ENCODE measurements at regions not wholly inside any gene's neighbourhood (a gene's known extent, or its start where the extent isn't known, plus 50 kb on each side); places are given as distances from the start of the nearest gene placed in this dataset.

DNA sequence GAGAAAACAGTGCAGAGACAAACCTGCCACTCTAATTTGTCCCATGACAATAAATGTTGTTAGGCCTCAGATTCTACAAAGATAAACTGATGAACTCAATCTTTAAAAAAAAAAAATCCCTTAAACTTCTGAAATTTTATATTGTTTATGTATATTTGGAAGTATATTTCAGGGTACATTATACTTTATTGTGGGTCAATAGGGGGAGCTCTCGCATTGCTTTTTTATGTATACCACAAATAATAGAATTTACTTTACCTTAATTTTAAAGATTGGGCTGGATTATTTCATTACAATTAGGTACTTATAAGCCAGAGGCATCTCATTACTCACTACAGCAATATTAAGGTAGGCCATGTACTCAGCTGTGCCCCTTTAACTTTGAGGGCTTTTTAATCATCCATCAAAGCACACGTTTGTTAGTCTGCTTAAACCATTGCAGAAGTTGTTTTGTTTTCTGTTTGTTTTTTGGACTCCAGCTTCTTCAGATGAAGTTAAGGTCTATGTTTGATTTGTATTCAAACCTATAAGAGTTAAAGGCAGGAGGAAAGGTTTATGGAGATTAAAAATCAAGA, 56.3 kb upstream of the EYA4 start:
- no peak for DNase-seq (ENCODE audit: low spot score)

DNA sequence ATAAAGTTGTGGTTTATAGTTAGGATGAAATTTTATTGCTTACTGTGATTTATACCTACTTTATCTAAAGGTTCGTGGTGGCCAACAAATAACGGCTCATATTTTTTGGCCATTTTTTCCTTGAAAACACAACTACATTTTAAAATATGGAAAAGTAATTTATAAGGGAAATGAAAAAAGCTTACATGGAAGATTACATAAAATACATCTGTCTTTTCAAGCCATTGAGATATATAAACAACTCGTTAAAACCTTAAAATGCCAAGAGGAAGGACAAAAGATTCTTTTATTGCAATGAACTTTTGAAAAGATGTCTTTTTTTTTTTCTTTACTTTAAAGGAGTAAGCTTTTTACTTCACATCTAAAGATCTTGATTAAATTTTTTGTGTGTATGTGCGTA, 55.4 kb upstream of the EYA4 start:
- no peak for DNase-seq (ENCODE audit: low spot score)

DNA sequence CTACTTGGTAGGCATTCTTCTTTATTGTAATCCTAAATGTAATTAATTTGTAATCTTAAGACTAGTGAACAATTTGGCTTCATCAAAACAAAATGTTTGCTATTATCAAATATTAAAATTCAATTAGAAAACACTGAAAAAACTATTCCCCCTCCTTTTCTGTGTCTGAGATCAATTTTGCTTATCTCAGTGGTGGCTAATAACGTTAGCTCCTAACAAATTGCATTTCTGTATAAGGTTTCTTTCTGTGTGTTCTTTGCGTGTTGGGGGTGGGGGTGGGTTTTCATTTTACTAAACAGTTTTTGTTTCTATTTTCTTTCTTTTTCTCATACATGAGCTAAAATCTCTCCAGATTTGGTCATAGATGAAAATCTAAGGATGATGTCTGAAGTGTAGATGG, 54.0 kb upstream of the EYA4 start:
- DNase-seq (ENCODE audit: low spot score): no peak

DNA sequence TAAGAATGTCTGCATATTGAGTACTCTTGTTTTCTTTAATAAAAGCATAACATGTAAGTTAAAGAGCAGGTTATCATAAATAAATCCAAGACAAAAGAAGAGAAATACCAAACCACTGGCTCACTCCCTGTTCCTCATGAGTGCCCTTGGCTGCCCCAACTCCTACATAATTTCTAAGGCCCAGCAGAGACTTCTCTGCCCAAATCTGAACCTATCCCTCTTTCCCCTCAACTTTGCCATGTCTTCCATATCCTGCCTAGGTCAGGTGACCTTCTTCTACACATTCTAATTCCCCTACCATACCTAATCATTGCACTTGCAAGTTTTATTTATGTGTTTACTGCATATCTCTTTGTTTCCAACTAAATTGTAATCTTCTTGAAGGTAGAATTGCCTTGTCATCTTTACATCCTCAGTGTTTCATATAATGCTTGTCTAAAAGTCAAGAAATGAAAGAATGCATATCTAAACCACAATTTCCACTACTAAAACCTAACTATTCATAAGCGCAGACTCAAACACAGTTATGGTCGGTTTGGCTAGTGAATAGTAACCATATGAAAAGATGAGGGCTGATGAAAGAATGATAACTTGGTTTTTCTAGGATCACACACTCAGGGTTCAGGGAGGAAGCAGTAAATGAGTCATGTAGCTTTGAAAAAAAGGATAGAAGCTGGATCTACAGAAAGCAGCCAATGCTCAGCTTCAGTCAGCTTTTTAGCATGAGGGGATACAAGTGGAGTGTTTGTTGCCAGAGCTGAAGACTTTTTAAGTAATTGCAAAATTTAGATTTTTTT, 53.3 kb upstream of the EYA4 start:
- DNase-seq (ENCODE audit: low spot score): no peak

DNA sequence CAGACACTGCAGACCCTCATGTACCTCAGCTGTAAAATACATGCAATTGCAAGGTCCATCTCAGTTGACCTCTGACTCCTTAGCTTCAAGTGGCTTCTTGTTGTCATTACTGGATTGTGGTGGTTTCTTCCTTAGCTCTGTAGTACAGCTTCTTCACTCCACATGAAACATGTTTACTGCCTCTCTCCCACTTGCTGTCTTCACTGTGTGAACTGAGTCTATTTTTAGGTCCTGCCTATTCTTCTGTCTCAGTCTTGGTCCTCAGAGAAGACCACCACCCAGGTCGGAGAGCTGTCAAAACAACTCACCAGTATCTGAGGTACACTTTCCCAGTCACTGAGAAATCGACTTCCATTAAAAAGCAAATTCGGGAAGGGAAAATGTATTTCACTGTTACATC, 50.2 kb upstream of the EYA4 start:
- DNase-seq (ENCODE audit: low spot score): no peak

DNA sequence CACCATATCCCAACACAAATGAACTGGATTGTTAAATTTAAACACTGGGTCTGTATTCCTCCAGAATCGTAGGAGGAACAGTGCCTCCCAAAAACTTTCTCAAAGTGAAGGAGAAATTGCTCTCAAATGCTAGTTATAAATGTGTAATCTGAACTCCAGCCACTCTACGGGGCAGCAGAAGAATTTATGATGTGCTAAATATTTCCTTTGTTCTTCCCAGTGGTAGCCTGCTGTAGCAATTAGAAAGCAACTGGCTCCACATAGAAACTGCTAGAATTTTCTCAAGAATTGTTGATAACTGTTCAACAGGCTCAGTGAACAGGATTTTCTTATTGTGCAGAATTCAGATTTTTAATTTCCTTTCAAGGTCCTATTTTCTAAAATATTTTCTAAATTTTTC, 49.8 kb upstream of the EYA4 start:
- DNase-seq (ENCODE audit: low spot score): no peak
